K562 (cell line): ENCODE measurements at regions not wholly inside any gene's neighbourhood (a gene's known extent, or its start where the extent isn't known, plus 50 kb on each side); places are given as distances from the start of the nearest gene placed in this dataset.

ENCODE experiments used
- ARID2 ChIP-seq: fragments of 450-650 bp; IDR thresholded peaks from 2 replicates; pipeline ENCODE4 v1.6.1; 2017; ENCODE audit warnings: antibody characterized with exemption, mild to moderate bottlenecking
- CBFA2T2 ChIP-seq: fragments of 450-650 bp; conservative IDR thresholded peaks from 2 replicates; pipeline ENCODE4 v1.6.1; 2017; ENCODE audit warnings: mild to moderate bottlenecking
- CREB3L1 ChIP-seq: fragments of 450-650 bp; IDR thresholded peaks from 2 replicates; pipeline ENCODE4 v1.6.1; 2014; ENCODE audit warnings: low read depth, mild to moderate bottlenecking, moderate library complexity, borderline replicate concordance
- L3MBTL2 ChIP-seq: fragments of 450-650 bp; IDR thresholded peaks from 2 replicates; pipeline ENCODE4 v1.6.1; 2016; ENCODE audit warnings: mild to moderate bottlenecking, moderate library complexity
- MAZ ChIP-seq, 2 experiments: fragments of 450-650 bp in 1 of 2; sonication (generic) in 1 of 2; formaldehyde crosslinking; IDR thresholded peaks in 1 of 2; conservative IDR thresholded peaks in 1 of 2; 2 replicates each; pipeline versions ENCODE4 v1.4.0 to v1.5.0; 2020; ENCODE audit warnings: mild to moderate bottlenecking in 1 of 2, missing genetic modification reagents in 1 of 2
- NELFE ChIP-seq: IDR thresholded peaks from 2 replicates; pipeline ENCODE4 v1.6.1; 2011; ENCODE audit warnings: mild to moderate bottlenecking; ENCODE audit not compliant: insufficient read depth, insufficient read length
- NFE2 ChIP-seq: IDR thresholded peaks from 2 replicates; pipeline ENCODE4 v1.6.1; 2014; ENCODE audit warnings: antibody characterized with exemption, low read depth
- OTX1 ChIP-seq: fragments of 450-650 bp; formaldehyde crosslinking; IDR thresholded peaks from 2 replicates; pipeline ENCODE4 v1.4.0; 2022; ENCODE audit warnings: mild to moderate bottlenecking
- RAD21 ChIP-seq, 2 experiments: fragments of 250-450 bp in 1 of 2; fragments of 450-650 bp in 1 of 2; sonication (Bioruptor Pico) in 1 of 2; formaldehyde crosslinking in 1 of 2; IDR thresholded peaks in 1 of 2; conservative IDR thresholded peaks in 1 of 2; 2 replicates each; pipeline versions ENCODE4 v1.4.0 to v1.8.0; 2020 to 2022; ENCODE audit warnings: mild to moderate bottlenecking in 2 of 2, moderate library complexity in 1 of 2
- RBM39 ChIP-seq: fragments of 200-400 bp; formaldehyde crosslinking; optimal IDR thresholded peaks from 2 replicates; pipeline ENCODE3; 2018; ENCODE audit warnings: low read depth, low read length
- SRSF1 ChIP-seq: fragments of 200-400 bp; formaldehyde crosslinking; IDR thresholded peaks from 2 replicates; pipeline ENCODE4 v1.6.1; 2017; ENCODE audit warnings: mild to moderate bottlenecking, low read depth, low read length, moderate library complexity
- STAG1 ChIP-seq: sonication (generic); formaldehyde crosslinking; IDR thresholded peaks from 2 replicates; pipeline ENCODE4 v1.5.0; 2020; ENCODE audit warnings: missing genetic modification reagents, borderline replicate concordance
- TSC22D4 ChIP-seq: fragments of 450-650 bp; IDR thresholded peaks from 2 replicates; pipeline ENCODE4 v1.6.1; 2016; ENCODE audit warnings: missing genetic modification characterization, missing biosample characterization, control low read depth
- U2AF2 ChIP-seq: fragments of 200-400 bp; formaldehyde crosslinking; optimal IDR thresholded peaks from 2 replicates; pipeline ENCODE3; 2017; ENCODE audit warnings: low read depth, mild to moderate bottlenecking, low read length
- XRCC5 ChIP-seq: fragments of 200-400 bp; formaldehyde crosslinking; IDR thresholded peaks from 2 replicates; pipeline ENCODE4 v1.6.1; 2017; ENCODE audit warnings: low read depth, mild to moderate bottlenecking, low read length
- TF ChIP-seq, protein P1 (sequence below), 3 experiments: IDR thresholded peaks in 2 of 3; conservative IDR thresholded peaks in 1 of 3; 2 replicates each; pipeline ENCODE4 v1.5.1; 2011 to 2012; ENCODE audit warnings: low read length in 3 of 3, mild to moderate bottlenecking in 3 of 3, control low read depth in 2 of 3, improper control_type of control experiment in 1 of 3, inconsistent platforms in 1 of 3, low read depth in 1 of 3, mixed read lengths in 1 of 3, moderate library complexity in 1 of 3; ENCODE audit not compliant: insufficient read depth in 2 of 3
- TF ChIP-seq, protein P2 (sequence below): sonication (generic); formaldehyde crosslinking; IDR thresholded peaks from 2 replicates; pipeline ENCODE4 v1.8.1; 2022; ENCODE audit warnings: missing genetic modification reagents
- TF ChIP-seq, protein P3 (sequence below): sonication (generic); formaldehyde crosslinking; IDR thresholded peaks from 2 replicates; pipeline ENCODE4 v1.8.0; 2022; ENCODE audit warnings: mild to moderate bottlenecking, missing genetic modification reagents
- TF ChIP-seq, protein P4 (sequence below): fragments of 450-650 bp; formaldehyde crosslinking; IDR thresholded peaks from 2 replicates; pipeline ENCODE4 v1.4.0; 2022; ENCODE audit warnings: missing genetic modification characterization

DNA sequence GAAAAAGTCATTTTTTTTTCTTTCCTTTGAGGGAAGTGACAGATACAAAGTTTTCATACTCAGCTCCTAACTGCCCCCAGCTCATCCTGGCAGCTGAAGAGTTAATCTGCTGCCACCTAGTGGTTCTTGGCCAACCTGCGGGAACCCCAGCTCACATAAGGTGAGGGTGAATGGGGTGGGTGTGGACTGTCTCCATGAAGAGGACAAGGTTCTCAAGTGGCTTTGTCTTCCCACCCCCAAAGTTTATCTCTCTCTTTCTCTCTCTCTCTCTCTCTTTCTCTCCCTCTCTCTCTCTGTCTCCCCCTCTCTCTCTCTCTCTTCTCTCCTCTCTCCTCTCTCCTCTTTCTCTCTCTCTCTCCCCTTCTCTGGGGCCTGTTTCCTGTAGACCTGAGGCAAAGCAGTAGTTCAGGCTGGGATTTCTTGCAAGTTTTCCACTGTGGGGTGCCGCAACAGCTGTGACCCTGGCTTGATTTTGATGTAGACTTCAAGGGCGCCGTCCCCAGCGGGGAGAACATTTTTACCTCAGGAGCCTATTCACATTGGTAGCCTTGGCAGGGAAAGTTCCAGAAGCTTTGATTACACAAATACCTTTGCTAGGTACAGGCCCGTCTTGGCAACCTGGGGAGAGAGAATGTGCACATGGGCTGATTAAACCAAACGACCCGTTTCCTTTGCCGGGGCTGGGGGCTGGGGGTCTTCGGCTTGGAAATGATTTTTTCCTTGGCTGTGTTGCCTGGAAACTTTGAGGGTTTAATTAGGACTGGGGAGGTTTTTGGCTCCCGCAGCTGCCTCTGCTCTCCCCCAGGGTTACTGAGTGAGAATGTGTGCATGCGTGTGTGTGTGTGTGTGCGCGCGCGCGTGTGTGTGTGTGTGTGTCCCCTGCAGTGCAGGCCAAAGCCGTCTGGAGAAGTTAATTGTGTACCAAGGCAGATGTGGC is 135.9 kb downstream of the TM2D1 start (continued):
- TF ChIP-seq, protein P1, sequence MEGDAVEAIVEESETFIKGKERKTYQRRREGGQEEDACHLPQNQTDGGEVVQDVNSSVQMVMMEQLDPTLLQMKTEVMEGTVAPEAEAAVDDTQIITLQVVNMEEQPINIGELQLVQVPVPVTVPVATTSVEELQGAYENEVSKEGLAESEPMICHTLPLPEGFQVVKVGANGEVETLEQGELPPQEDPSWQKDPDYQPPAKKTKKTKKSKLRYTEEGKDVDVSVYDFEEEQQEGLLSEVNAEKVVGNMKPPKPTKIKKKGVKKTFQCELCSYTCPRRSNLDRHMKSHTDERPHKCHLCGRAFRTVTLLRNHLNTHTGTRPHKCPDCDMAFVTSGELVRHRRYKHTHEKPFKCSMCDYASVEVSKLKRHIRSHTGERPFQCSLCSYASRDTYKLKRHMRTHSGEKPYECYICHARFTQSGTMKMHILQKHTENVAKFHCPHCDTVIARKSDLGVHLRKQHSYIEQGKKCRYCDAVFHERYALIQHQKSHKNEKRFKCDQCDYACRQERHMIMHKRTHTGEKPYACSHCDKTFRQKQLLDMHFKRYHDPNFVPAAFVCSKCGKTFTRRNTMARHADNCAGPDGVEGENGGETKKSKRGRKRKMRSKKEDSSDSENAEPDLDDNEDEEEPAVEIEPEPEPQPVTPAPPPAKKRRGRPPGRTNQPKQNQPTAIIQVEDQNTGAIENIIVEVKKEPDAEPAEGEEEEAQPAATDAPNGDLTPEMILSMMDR (IDR thresholded peaks at IDR 0.05 in 2 of 3, conservative IDR thresholded peaks at IDR 0.05 in 1 of 3; ENCODE audit: insufficient read depth in 2 of 3, low read depth in 1 of 3, low read length in 3 of 3), result peak; percentile 84 to 87 (median 85)
- TF ChIP-seq RBM39, result peak; percentile 37
- no peak for TF ChIP-seq CREB3L1
- no peak for TF ChIP-seq OTX1 (CRISPR knock-in tag)
- TF ChIP-seq, protein P2, sequence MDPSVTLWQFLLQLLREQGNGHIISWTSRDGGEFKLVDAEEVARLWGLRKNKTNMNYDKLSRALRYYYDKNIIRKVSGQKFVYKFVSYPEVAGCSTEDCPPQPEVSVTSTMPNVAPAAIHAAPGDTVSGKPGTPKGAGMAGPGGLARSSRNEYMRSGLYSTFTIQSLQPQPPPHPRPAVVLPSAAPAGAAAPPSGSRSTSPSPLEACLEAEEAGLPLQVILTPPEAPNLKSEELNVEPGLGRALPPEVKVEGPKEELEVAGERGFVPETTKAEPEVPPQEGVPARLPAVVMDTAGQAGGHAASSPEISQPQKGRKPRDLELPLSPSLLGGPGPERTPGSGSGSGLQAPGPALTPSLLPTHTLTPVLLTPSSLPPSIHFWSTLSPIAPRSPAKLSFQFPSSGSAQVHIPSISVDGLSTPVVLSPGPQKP (CRISPR knock-in tag), result no peak
- no peak for TF ChIP-seq NELFE
- TF ChIP-seq MAZ (CRISPR knock-in tag; conservative IDR thresholded peaks at IDR 0.05 in 1 of 2, IDR thresholded peaks at IDR 0.05 in 1 of 2), result peak in 1 of 2 experiments; percentile 90; a peak in 2 of 4 replicates
- TF ChIP-seq, protein P3, sequence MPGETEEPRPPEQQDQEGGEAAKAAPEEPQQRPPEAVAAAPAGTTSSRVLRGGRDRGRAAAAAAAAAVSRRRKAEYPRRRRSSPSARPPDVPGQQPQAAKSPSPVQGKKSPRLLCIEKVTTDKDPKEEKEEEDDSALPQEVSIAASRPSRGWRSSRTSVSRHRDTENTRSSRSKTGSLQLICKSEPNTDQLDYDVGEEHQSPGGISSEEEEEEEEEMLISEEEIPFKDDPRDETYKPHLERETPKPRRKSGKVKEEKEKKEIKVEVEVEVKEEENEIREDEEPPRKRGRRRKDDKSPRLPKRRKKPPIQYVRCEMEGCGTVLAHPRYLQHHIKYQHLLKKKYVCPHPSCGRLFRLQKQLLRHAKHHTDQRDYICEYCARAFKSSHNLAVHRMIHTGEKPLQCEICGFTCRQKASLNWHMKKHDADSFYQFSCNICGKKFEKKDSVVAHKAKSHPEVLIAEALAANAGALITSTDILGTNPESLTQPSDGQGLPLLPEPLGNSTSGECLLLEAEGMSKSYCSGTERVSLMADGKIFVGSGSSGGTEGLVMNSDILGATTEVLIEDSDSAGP, result no peak
- TF ChIP-seq RAD21 (CRISPR knock-in tag; conservative IDR thresholded peaks at IDR 0.05 in 1 of 2, IDR thresholded peaks at IDR 0.05 in 1 of 2), result peak; percentile 73 to 89
- TF ChIP-seq U2AF2, result no peak
- no peak for TF ChIP-seq NFE2
- TF ChIP-seq TSC22D4 (tag), result no peak
- TF ChIP-seq, protein P4, sequence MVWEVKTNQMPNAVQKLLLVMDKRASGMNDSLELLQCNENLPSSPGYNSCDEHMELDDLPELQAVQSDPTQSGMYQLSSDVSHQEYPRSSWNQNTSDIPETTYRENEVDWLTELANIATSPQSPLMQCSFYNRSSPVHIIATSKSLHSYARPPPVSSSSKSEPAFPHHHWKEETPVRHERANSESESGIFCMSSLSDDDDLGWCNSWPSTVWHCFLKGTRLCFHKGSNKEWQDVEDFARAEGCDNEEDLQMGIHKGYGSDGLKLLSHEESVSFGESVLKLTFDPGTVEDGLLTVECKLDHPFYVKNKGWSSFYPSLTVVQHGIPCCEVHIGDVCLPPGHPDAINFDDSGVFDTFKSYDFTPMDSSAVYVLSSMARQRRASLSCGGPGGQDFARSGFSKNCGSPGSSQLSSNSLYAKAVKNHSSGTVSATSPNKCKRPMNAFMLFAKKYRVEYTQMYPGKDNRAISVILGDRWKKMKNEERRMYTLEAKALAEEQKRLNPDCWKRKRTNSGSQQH, result 0 out of 2 replicates have a peak, but pooled peaks have one; percentile 41
- no peak for TF ChIP-seq CBFA2T2
- no peak for TF ChIP-seq L3MBTL2
- peak; percentile 79; the same call in 1 of the 2 replicates for TF ChIP-seq STAG1 (CRISPR knock-in tag)
- no peak for TF ChIP-seq ARID2
- TF ChIP-seq SRSF1, result no peak
- peak; percentile 78; the same call in 1 of the 2 replicates for TF ChIP-seq XRCC5
